ENCODE measurements at regions not wholly inside any gene's neighbourhood (a gene's known extent, or its start where the extent isn't known, plus 50 kb on each side); places are given as distances from the start of the nearest gene placed in this dataset.

DNA sequence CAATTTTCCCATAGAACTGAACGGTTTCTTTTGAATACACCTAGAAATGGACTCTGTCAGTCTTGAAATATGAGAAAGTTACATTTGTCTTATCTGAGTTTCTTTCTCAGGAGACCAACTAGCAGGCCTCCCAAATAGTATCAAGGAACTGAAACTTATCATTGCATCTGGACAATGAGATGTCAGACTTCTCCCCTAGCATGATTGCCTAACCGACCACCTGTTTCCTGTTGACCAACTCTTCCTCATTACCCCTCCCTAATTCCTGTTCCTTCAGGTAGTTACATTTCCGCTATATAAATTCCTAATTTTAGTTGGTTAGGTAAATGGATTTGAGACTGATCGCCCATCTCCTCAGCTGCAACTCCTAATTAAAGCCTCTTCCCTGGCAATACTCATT, 1587.3 kb downstream of the NCAM2 start:
- Histone ChIP-seq H3K4me1 (ENCODE audit: low read depth) (no peaks in the 10 kb centered on the region), H3K4me3 (no peak overlapping the region), H3K36me3 (ENCODE audit: low read depth) (no peaks in the 10 kb centered on the region), H3K9me3 (peaks cover 21% of the 10 kb centered on the region)
- TF ChIP-seq, protein P1, sequence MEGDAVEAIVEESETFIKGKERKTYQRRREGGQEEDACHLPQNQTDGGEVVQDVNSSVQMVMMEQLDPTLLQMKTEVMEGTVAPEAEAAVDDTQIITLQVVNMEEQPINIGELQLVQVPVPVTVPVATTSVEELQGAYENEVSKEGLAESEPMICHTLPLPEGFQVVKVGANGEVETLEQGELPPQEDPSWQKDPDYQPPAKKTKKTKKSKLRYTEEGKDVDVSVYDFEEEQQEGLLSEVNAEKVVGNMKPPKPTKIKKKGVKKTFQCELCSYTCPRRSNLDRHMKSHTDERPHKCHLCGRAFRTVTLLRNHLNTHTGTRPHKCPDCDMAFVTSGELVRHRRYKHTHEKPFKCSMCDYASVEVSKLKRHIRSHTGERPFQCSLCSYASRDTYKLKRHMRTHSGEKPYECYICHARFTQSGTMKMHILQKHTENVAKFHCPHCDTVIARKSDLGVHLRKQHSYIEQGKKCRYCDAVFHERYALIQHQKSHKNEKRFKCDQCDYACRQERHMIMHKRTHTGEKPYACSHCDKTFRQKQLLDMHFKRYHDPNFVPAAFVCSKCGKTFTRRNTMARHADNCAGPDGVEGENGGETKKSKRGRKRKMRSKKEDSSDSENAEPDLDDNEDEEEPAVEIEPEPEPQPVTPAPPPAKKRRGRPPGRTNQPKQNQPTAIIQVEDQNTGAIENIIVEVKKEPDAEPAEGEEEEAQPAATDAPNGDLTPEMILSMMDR (IDR thresholded peaks at IDR 0.05), result no peak
- intact Hi-C loops (cut with DNase I, micrococcal nuclease), result no loop called here
- no peak for ATAC-seq
- DNase-seq, result no peak

- H3K4me1 ChIP-seq (ENCODE audit: low read depth), result no peaks in the 10 kb centered on the region
- peaks cover 33% of the 10 kb centered on the region for H3K9me3 ChIP-seq
- no peak for DNase-seq
- intact Hi-C loops (cut with DNase I, micrococcal nuclease), result no loop called here
- ATAC-seq, result no peak
- H3K36me3 ChIP-seq (ENCODE audit: low read depth), result no peaks in the 10 kb centered on the region
- no peak overlapping the region for H3K4me3 ChIP-seq
- TF ChIP-seq, protein P1 (IDR thresholded peaks at IDR 0.05), result no peak
These were observed 1599.5 kb downstream of the NCAM2 start for GRCh38 chr21:22597660-22598255.

DNA sequence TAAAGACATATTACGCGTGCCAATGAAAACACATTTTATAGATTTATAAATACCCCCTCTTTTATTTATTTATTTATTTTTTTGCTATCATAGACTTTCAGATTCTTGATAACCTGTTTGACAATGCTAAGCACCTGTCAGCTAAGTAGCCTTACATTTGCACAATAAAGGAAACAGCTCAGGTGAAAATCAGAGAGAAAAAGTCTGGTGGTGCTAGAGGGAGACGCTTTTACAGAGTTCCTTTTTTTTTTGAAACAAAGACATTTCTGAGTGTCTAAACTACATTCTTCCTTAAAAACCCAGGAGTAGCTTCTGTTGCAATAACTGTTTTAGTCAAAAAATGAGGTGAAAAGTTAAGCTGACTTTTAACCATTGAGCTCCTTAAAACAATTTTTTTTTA, 1611.6 kb downstream of the NCAM2 start:
- TF ChIP-seq, protein P1 (IDR thresholded peaks at IDR 0.05), result no peak
- peaks cover 30% of the 10 kb centered on the region for H3K9me3 ChIP-seq
- DNase-seq, result no peak
- no peak overlapping the region for H3K4me3 ChIP-seq
- intact Hi-C loops (cut with DNase I, micrococcal nuclease), result no loop called here
- no peaks in the 10 kb centered on the region for H3K36me3 ChIP-seq (ENCODE audit: low read depth)
- no peak for ATAC-seq
- no peaks in the 10 kb centered on the region for H3K4me1 ChIP-seq (ENCODE audit: low read depth)

- Histone ChIP-seq H3K36me3 (ENCODE audit: low read depth) (no peaks in the 10 kb centered on the region), H3K9me3 (peaks cover 5% of the 10 kb centered on the region), H3K4me3 (no peak overlapping the region), H3K4me1 (ENCODE audit: low read depth) (no peaks in the 10 kb centered on the region)
- TF ChIP-seq, protein P1 (IDR thresholded peaks at IDR 0.05), result no peak
- DNase-seq (no peak), ATAC-seq (no peak)
- intact Hi-C loops (cut with DNase I, micrococcal nuclease), result no loop called here
These were observed 1629.7 kb downstream of the NCAM2 start for GRCh38 chr21:22627911-22628310.

DNA sequence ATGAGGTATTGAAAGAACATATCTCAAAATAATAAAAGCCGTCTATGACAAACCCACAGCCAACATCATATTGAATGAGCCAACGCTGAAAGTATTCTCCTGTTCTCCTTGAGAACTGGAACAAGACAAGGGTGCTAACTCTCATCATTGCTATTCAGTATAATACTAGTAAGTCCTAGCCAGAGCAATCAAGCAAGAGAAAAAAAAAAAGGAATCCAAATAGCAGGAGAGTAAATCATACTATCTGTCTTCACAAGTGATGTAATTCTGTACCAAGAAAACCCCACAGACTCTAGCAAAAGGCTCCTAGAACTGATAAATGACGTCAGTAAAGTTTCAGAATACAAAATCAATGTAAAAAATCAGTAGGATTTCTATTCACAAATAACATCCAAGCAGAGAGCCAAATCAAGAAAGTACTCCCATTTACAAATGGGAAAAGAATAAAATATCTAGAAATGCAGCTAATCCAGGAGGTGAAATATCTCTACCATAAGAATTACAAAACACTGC, 1632.8 kb downstream of the NCAM2 start:
- Histone ChIP-seq H3K4me1 (ENCODE audit: low read depth) (no peaks in the 10 kb centered on the region), H3K9me3 (no peaks in the 10 kb centered on the region), H3K36me3 (ENCODE audit: low read depth) (no peaks in the 10 kb centered on the region), H3K4me3 (no peak overlapping the region)
- intact Hi-C loops (cut with DNase I, micrococcal nuclease), result no loop called here
- TF ChIP-seq, protein P1 (IDR thresholded peaks at IDR 0.05), result no peak
- no peak for DNase-seq
- ATAC-seq, result no peak

GRCh38 chr21:22632176-22632575, 1634.0 kb downstream of the NCAM2 start:
- intact Hi-C loops (cut with DNase I, micrococcal nuclease), result no loop called here
- H3K36me3 ChIP-seq (ENCODE audit: low read depth), result no peaks in the 10 kb centered on the region
- ATAC-seq (no peak), DNase-seq (no peak)
- TF ChIP-seq, protein P1 (IDR thresholded peaks at IDR 0.05), result no peak
- no peaks in the 10 kb centered on the region for H3K9me3 ChIP-seq
- no peak overlapping the region for H3K4me3 ChIP-seq
- H3K4me1 ChIP-seq (ENCODE audit: low read depth), result no peaks in the 10 kb centered on the region

All from mucosa of descending colon (tissue), 3 donors.